ENCODE measurements at regions not wholly inside any gene's neighbourhood (a gene's known extent, or its start where the extent isn't known, plus 50 kb on each side); places are given as distances from the start of the nearest gene placed in this dataset.

DNA sequence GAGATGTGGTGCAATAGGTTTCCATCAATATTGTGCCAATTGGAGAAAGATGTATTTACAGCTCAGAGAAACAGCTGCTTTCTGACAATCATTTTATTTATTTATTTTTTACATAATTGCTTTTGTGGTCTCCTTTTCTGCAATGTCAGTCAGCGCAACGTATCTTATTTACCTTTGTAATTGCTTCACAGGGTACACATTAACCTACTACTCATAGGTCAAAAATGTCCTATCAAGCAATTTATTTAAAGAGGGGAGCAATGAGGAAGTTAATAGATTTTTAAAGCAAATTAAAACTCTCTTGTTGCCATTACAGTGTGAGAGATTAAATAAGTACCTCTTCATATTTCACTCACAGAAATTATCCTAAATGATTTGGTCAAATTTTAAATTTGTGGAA lies 291.0 kb downstream of the CALCRL start:
- Mint-ChIP-seq H3K27ac (no peak overlapping the region), H3K36me3 (ENCODE audit: low read depth) (peaks cover 11% of the 10 kb centered on the region), H3K4me3 (no peak overlapping the region), H3K4me1 (no peaks in the 10 kb centered on the region), H3K9me3 (peaks cover 21% of the 10 kb centered on the region; the same call in 2 of the 3 replicates), H3K27me3 (ENCODE audit: insufficient read depth, low read depth, poor library complexity) (no peaks in the 10 kb centered on the region)
- no peaks in the 10 kb centered on the region for H3F3A ChIP-seq (replicated peaks; ENCODE audit: low read depth)
- H3K36me3 ChIP-seq (ENCODE audit: insufficient read depth), result peaks cover 6% of the 10 kb centered on the region; the same call in 1 of the 2 replicates
- DNase-seq (ENCODE audit: low spot score) (no peak), ATAC-seq (no peak)
- no peak overlapping the region for H3K27ac ChIP-seq (ENCODE audit: low read depth)
- no peak overlapping the region for H3K4me3 ChIP-seq
- H3K4me2 ChIP-seq, result no peak overlapping the region
- no peaks in the 10 kb centered on the region for H3K79me2 ChIP-seq (replicated peaks; ENCODE audit: insufficient read depth)
- H3K9me2 ChIP-seq (ENCODE audit: insufficient read depth), result peaks cover 4% of the 10 kb centered on the region; the same call in 1 of the 2 replicates
- TF ChIP-seq POLR2AphosphoS5 (IDR thresholded peaks at IDR 0.05; ENCODE audit: low read depth), result no peak
- no peak for TF ChIP-seq STAT1 (IDR thresholded peaks at IDR 0.05; ENCODE audit: unreplicated experiment)
- no peaks in the 10 kb centered on the region for H3K27me3 ChIP-seq (ENCODE audit: insufficient read depth)
- no peaks in the 10 kb centered on the region for H4K20me1 ChIP-seq (replicated peaks; ENCODE audit: insufficient read depth)
- no peaks in the 10 kb centered on the region for H3K4me1 ChIP-seq (ENCODE audit: insufficient read depth)
- no peak overlapping the region for H2AFZ ChIP-seq

- peaks cover 21% of the 10 kb centered on the region; the same call in 2 of the 3 replicates for H3K9me3 Mint-ChIP-seq
- Histone ChIP-seq H3K27me3 (ENCODE audit: insufficient read depth) (no peaks in the 10 kb centered on the region), H3K79me2 (replicated peaks; ENCODE audit: insufficient read depth) (no peaks in the 10 kb centered on the region), H3F3A (replicated peaks; ENCODE audit: low read depth) (no peaks in the 10 kb centered on the region), H3K9me2 (ENCODE audit: insufficient read depth) (peaks cover 4% of the 10 kb centered on the region; the same call in 1 of the 2 replicates), H3K4me1 (ENCODE audit: insufficient read depth) (no peaks in the 10 kb centered on the region), H2AFZ (no peak overlapping the region), H3K4me3 (no peak overlapping the region), H3K36me3 (ENCODE audit: insufficient read depth) (peaks cover 6% of the 10 kb centered on the region; the same call in 1 of the 2 replicates), H3K4me2 (no peak overlapping the region), H3K27ac (ENCODE audit: low read depth) (no peak overlapping the region), H4K20me1 (replicated peaks; ENCODE audit: insufficient read depth) (no peaks in the 10 kb centered on the region)
- H3K36me3 Mint-ChIP-seq (ENCODE audit: low read depth), result peaks cover 11% of the 10 kb centered on the region
- no peaks in the 10 kb centered on the region for H3K4me1 Mint-ChIP-seq
- no peak overlapping the region for H3K4me3 Mint-ChIP-seq
- H3K27me3 Mint-ChIP-seq (ENCODE audit: insufficient read depth, low read depth, poor library complexity), result no peaks in the 10 kb centered on the region
- no peak for DNase-seq (ENCODE audit: low spot score)
- no peak overlapping the region for H3K27ac Mint-ChIP-seq
- no peak for ATAC-seq
- TF ChIP-seq ZNF331 (CRISPR knock-in tag; IDR thresholded peaks at IDR 0.05; ENCODE audit: low read depth) (no peak), EZH2phosphoT487 (IDR thresholded peaks at IDR 0.05; ENCODE audit: unreplicated experiment) (no peak), ZNF462 (CRISPR knock-in tag; IDR thresholded peaks at IDR 0.05) (no peak), ZNF114 (CRISPR knock-in tag; IDR thresholded peaks at IDR 0.05) (no peak), CTCF (conservative IDR thresholded peaks at IDR 0.05; ENCODE audit: low read depth in 2 of 2) (no peak), EZH2 (IDR thresholded peaks at IDR 0.05; ENCODE audit: low read depth, unreplicated experiment) (no peak), CREB1 (CRISPR knock-in tag; IDR thresholded peaks at IDR 0.05; ENCODE audit: low read depth) (no peak), JUNB (IDR thresholded peaks at IDR 0.05; ENCODE audit: unreplicated experiment) (no peak), STAT1 (IDR thresholded peaks at IDR 0.05; ENCODE audit: unreplicated experiment) (no peak), POLR2AphosphoS5 (IDR thresholded peaks at IDR 0.05; ENCODE audit: low read depth) (no peak), NANOG (IDR thresholded peaks at IDR 0.05; ENCODE audit: borderline replicate concordance) (no peak)
- TF ChIP-seq, protein P1, sequence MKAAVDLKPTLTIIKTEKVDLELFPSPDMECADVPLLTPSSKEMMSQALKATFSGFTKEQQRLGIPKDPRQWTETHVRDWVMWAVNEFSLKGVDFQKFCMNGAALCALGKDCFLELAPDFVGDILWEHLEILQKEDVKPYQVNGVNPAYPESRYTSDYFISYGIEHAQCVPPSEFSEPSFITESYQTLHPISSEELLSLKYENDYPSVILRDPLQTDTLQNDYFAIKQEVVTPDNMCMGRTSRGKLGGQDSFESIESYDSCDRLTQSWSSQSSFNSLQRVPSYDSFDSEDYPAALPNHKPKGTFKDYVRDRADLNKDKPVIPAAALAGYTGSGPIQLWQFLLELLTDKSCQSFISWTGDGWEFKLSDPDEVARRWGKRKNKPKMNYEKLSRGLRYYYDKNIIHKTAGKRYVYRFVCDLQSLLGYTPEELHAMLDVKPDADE (IDR thresholded peaks at IDR 0.05), result no peak
Measured at GRCh38 chr2:187155476-187155875, 292.6 kb downstream of the CALCRL start.

All from GM23338 (cell line).